Fibroblast of skin of left quadriceps (primary cell): ENCODE measurements at regions not wholly inside any gene's neighbourhood (a gene's known extent, or its start where the extent isn't known, plus 50 kb on each side); places are given as distances from the start of the nearest gene placed in this dataset.
"Not testable (repeated sequence)": the region's sequence is repeated elsewhere in the genome, so short reads cannot be mapped to it uniquely, and the experiment has no call there.

Experiments used
- DNase-seq, 2 experiments: peaks; one replicate each; pipeline ENCODE4 v3.0.0-alpha.2; 2013; ENCODE audit warnings: low read depth in 2 of 2

DNA sequence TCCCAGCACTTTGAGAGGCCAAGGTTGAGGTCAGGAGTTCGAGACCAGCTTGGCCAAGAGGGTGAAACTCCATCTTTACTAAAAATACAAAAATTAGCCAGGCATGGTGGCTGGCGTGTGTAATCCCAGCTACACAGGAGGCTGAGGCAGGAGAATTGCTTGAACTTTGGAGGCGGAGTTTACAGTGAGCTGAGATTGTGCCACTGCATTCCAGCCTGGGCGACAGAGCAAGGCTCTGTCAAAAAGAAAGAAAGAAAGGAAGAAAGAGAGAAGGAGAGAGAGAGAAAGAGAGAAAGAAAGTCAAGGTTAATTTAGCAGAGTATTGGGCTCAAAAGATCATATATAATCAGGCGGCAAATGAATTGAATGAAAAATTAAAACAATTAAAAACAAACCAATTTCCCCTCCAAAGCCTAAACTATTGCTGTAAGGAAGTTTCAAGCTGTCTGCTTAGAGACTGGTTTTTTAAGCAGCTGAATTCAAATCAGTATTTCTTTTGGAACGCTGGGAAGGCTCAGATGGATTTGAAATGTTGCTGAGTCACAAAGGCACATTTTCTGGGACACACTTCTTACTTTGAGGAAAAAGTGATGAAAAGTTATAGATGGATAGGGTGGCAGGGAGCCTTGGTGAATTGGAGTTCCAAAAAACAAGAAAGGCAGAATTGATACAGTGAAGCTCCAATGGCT, 81.3 kb upstream of the BHLHE40 start:
- DNase-seq: no peak

DNA sequence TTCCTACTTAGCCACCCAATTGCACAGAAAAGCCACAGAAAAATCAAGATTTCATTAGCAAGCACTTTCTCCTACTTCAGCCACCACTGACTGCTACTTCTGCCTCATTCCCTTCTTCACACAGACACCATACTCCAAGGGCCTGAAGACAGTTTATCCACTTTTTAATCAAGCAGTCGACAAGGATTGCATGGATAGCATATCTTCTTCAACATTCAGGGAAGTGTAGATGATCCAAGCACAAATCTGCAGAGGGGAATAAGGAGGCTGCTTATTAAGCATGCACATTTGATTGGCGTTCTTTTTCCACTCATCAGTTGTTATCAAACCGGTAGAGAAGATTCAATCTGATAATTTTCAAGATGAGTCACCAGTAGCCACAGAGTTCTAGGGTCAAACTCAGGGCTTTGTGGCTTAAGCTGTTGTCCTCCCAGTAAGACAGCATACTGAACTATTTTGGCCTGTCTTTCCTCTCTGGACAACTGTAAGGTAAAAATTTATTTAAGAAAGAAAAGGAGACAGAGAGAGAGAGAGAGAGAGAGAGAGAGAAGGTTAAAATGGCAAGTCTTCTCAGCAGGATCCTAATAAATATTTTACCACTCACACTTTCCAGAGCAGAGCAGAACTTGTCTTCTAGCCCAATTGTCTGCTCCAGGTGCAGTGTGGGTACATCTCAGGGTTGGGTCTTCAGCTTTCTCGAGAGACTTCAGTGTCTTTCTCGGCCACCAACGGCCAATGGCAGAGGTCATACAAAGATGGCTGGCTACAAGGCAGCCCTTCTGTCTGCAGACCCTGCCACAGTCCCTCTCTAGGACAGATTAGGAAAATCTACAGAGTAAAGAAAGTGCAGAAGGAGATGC, 80.6 kb upstream of the BHLHE40 start:
- DNase-seq: no peak

GRCh38 chr3:4899710-4900109, 79.5 kb upstream of the BHLHE40 start:
- no peak for DNase-seq

- no peak for DNase-seq
Measured at GRCh38 chr3:4900298-4900697, 78.9 kb upstream of the BHLHE40 start.

GRCh38 chr3:4904811-4905695, 74.2 kb upstream of the BHLHE40 start:
- peak; percentile 19 to 21 for DNase-seq

GRCh38 chr3:4906107-4906621, 73.1 kb upstream of the BHLHE40 start:
- DNase-seq: no peak

- no peak for DNase-seq
Measured at GRCh38 chr3:4907050-4907449, 72.2 kb upstream of the BHLHE40 start.

DNA sequence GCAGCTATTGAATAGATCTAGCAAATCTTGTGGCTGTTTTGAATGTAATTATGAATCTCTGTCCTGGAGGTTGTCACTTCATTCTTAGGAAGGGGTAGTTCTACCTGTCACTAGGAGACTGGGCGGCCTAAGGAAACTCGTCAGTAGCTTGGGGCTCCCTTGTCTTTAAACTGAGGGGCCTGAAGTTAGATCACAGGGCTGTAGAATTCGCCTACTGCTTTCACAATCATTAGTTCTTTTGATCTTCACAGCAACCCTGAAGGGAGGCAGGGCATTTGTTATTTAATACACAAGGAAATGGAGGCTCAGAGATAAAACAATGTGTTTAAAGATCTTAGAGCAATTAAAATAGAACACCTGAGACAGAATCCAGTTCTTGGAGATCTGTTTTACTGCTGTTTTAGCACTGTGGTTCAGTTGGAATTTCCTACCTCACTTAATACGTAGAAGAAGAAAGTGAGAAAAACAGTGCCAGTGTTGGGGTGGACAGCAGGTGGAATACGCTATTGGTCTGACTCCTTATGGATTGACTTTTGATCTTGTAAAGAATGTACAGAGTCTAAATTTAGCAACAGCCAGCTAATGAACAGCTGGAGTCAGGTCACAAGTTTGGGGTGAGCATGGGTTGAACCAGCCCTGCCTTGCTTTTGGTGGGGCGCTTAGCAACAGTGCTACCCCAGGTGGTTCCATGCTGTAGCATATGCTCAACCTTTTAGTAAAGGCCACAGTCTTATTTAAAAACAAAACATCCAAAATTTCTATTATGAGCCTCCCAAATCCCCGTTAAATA, 71.4 kb upstream of the BHLHE40 start:
- DNase-seq: no peak

GRCh38 chr3:4908433-4909156, 70.6 kb upstream of the BHLHE40 start:
- DNase-seq: no peak

GRCh38 chr3:4914464-4914863, 64.8 kb upstream of the BHLHE40 start:
- no peak for DNase-seq

- DNase-seq: not testable (repeated sequence)
Measured at GRCh38 chr3:4921589-4921988, 57.6 kb upstream of the BHLHE40 start.

- no peak for DNase-seq
Measured at GRCh38 chr3:4926892-4927291, 52.3 kb upstream of the BHLHE40 start.

DNA sequence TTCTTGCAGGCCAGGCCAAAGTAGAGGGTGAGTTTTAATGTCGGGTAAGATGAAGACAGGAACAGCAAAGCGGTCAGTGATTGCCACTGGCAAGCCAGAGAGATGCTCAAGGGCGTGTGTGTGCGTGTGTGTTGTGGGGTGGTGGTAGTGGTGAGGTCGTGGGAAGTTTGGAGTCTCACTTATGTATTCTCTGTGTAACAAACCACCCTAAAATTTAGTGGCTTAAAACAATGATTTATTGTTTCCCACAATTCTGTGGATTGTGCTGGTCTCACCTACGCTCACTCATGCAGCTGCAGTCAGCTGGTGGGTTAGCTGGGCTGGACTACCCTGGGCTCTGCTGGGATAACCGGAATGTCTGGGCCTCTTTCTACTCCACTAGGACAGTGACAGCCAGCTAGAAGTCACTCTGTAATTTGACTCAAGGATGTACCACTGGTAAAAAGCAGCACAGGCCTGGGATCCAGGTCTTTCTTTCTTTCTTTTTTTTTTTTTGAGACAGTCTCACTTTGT, 50.9 kb upstream of the BHLHE40 start:
- DNase-seq: no peak
